ENCODE measurements at regions not wholly inside any gene's neighbourhood (a gene's known extent, or its start where the extent isn't known, plus 50 kb on each side); places are given as distances from the start of the nearest gene placed in this dataset.

DNA sequence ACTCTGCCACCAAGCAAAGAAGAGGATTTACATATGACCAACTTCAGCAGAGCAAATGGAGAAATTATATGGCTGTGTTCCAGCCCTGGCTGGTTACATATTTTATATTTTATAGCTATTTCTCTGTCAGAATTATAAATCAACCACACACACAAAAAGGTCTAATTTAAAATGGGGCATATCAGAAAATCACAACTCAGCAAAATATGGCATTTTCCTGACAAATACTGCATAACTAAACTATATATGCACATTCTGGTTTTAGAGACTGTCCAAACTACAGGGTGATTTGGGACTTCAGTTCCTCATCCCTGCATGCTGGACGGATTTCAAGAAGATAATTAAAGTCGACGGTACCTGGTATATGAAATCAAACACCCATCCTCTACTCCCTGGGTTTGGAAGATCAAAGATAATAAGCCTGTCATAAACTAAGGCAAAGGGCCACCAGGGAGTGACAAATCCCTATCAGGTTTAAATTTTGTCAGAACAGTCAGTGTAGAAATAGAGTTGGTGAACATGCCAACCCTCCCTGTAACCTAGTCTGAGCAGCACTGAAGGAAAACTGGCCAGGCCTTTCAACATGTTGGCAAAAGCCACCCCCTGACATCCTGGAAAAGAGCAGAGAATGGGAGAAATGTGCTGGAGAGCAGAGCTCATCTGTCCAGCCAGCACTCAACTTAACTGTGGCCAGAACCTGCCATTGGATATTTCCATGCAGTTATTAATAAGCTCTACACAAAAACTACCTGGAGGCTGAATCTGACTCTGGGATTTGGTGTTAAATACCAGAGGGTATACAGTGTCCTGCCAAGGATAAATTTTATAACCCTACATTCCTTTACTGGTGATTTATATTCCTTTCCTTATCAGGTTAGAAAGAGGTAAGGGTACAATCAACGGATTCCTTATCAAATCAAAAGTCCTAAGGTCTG is 235.7 kb downstream of the ENC1 start:
- no peaks in the 10 kb centered on the region for H3K27me3 Mint-ChIP-seq (ENCODE audit: low read depth)
- TF ChIP-seq, protein P1, sequence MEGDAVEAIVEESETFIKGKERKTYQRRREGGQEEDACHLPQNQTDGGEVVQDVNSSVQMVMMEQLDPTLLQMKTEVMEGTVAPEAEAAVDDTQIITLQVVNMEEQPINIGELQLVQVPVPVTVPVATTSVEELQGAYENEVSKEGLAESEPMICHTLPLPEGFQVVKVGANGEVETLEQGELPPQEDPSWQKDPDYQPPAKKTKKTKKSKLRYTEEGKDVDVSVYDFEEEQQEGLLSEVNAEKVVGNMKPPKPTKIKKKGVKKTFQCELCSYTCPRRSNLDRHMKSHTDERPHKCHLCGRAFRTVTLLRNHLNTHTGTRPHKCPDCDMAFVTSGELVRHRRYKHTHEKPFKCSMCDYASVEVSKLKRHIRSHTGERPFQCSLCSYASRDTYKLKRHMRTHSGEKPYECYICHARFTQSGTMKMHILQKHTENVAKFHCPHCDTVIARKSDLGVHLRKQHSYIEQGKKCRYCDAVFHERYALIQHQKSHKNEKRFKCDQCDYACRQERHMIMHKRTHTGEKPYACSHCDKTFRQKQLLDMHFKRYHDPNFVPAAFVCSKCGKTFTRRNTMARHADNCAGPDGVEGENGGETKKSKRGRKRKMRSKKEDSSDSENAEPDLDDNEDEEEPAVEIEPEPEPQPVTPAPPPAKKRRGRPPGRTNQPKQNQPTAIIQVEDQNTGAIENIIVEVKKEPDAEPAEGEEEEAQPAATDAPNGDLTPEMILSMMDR (IDR thresholded peaks at IDR 0.05): no peak
- no peak overlapping the region for H3K4me3 Mint-ChIP-seq (ENCODE audit: unreplicated experiment)
- H3K4me1 Mint-ChIP-seq (ENCODE audit: low read depth): peaks cover 14% of the 10 kb centered on the region
- no peak for DNase-seq (ENCODE audit: low spot score)
- H3K9me3 Mint-ChIP-seq (ENCODE audit: low read depth): no peaks in the 10 kb centered on the region
- no peak overlapping the region for H3K27ac Mint-ChIP-seq (ENCODE audit: unreplicated experiment)
- H3K36me3 Mint-ChIP-seq (ENCODE audit: low read depth): no peaks in the 10 kb centered on the region

- H3K27ac Mint-ChIP-seq (ENCODE audit: unreplicated experiment): no peak overlapping the region
- peaks cover 3% of the 10 kb centered on the region for H3K9me3 Mint-ChIP-seq (ENCODE audit: low read depth)
Measured at GRCh38 chr5:74403771-74404170, 236.8 kb downstream of the ENC1 start.

DNA sequence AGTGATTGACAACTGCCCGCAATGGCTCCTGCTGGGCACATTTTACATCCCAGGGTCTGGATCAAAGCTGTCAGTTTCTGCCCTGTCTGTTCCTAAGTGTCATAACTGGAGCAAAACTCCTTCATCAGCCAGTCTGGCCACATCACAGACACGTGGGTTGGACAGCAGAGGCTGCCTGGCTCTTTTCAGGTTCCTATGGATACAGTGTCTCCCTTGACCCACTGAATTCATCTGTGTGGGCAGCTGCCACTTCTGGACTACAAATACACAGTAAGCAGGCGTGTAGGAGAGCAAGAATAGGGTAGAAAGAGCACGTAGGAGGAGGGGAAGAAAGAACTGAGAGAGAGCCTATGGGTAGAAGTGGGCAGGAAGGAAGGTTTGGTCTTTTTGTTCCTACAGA is 238.0 kb downstream of the ENC1 start:
- Mint-ChIP-seq H3K4me3 (ENCODE audit: unreplicated experiment) (no peak overlapping the region), H3K27me3 (ENCODE audit: low read depth) (no peaks in the 10 kb centered on the region), H3K4me1 (ENCODE audit: low read depth) (peaks cover 15% of the 10 kb centered on the region), H3K9me3 (ENCODE audit: low read depth) (peaks cover 3% of the 10 kb centered on the region), H3K36me3 (ENCODE audit: low read depth) (no peaks in the 10 kb centered on the region), H3K27ac (ENCODE audit: unreplicated experiment) (peak overlapping the region; percentile 65)
- TF ChIP-seq, protein P1 (IDR thresholded peaks at IDR 0.05): no peak
- DNase-seq (ENCODE audit: low spot score): no peak

More at GRCh38 chr5:74403771-74404170, 236.8 kb downstream of the ENC1 start:
- DNase-seq (ENCODE audit: low spot score): no peak
- Mint-ChIP-seq H3K4me1 (ENCODE audit: low read depth) (peaks cover 15% of the 10 kb centered on the region), H3K36me3 (ENCODE audit: low read depth) (no peaks in the 10 kb centered on the region), H3K27me3 (ENCODE audit: low read depth) (no peaks in the 10 kb centered on the region), H3K4me3 (ENCODE audit: unreplicated experiment) (no peak overlapping the region)
- TF ChIP-seq, protein P1 (IDR thresholded peaks at IDR 0.05): no peak

DNA sequence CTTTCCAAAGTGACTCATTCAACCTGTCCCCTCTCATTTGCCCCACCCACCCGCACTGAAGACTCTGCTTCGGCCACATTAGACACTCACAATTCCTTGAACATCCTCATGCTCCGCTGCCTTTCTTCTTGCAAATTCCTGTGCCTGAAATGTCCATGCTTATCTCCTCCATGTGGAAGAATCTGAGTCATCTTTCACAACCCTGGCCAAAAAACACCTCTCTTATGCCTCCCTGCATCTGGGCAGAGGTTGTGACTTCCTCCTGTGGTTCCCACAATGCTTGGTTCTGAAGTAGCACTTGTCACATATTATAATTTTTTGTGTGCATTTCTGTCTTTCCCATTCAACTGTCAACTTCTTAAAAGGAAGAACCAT is 238.6 kb downstream of the ENC1 start:
- Mint-ChIP-seq H3K27ac (ENCODE audit: unreplicated experiment) (no peak overlapping the region), H3K36me3 (ENCODE audit: low read depth) (no peaks in the 10 kb centered on the region), H3K9me3 (ENCODE audit: low read depth) (peaks cover 3% of the 10 kb centered on the region), H3K4me1 (ENCODE audit: low read depth) (peaks cover 15% of the 10 kb centered on the region), H3K4me3 (ENCODE audit: unreplicated experiment) (no peak overlapping the region), H3K27me3 (ENCODE audit: low read depth) (no peaks in the 10 kb centered on the region)
- no peak for DNase-seq (ENCODE audit: low spot score)
- TF ChIP-seq, protein P1 (IDR thresholded peaks at IDR 0.05): no peak

- Mint-ChIP-seq H3K4me1 (ENCODE audit: low read depth) (peaks cover 15% of the 10 kb centered on the region), H3K27me3 (ENCODE audit: low read depth) (no peaks in the 10 kb centered on the region), H3K27ac (ENCODE audit: unreplicated experiment) (no peak overlapping the region), H3K36me3 (ENCODE audit: low read depth) (no peaks in the 10 kb centered on the region), H3K4me3 (ENCODE audit: unreplicated experiment) (no peak overlapping the region), H3K9me3 (ENCODE audit: low read depth) (peaks cover 3% of the 10 kb centered on the region)
- no peak for DNase-seq (ENCODE audit: low spot score)
- TF ChIP-seq, protein P1 (IDR thresholded peaks at IDR 0.05): no peak
Measured at GRCh38 chr5:74401281-74401945, 239.1 kb downstream of the ENC1 start.
